Osteoblast (primary cell): ENCODE measurements at regions not wholly inside any gene's neighbourhood (a gene's known extent, or its start where the extent isn't known, plus 50 kb on each side); places are given as distances from the start of the nearest gene placed in this dataset.
"Not testable (repeated sequence)": the region's sequence is repeated elsewhere in the genome, so short reads cannot be mapped to it uniquely, and the experiment has no call there.

Source experiments
- DNase-seq: peaks from one replicate; pipeline ENCODE4 v3.0.0; 2011; ENCODE audit warnings: low spot score, mixed read lengths; ENCODE audit not compliant: insufficient read length; ENCODE audit errors: missing footprints
- H2AFZ ChIP-seq: 2 replicates; pipeline ENCODE4 v1.6.0; 2011; ENCODE audit warnings: mild to moderate bottlenecking, low read length
- H3K27ac ChIP-seq: 2 replicates; pipeline ENCODE4 v1.5.1; 2011; ENCODE audit warnings: mild to moderate bottlenecking, low read depth, low read length, moderate library complexity
- H3K27me3 ChIP-seq: 2 replicates; pipeline ENCODE4 v1.6.0; 2012; ENCODE audit warnings: mild to moderate bottlenecking, control low read depth, inconsistent platforms, low read length, moderate library complexity; ENCODE audit not compliant: insufficient read depth
- H3K36me3 ChIP-seq: 2 replicates; pipeline ENCODE4 v1.5.1; 2011; ENCODE audit warnings: mild to moderate bottlenecking, low read length, control low read depth, moderate library complexity; ENCODE audit not compliant: insufficient read depth
- H3K4me1 ChIP-seq: 2 replicates; pipeline ENCODE4 v1.5.1; 2011; ENCODE audit warnings: mild to moderate bottlenecking, low read length, control low read depth, moderate library complexity; ENCODE audit not compliant: insufficient read depth
- H3K4me2 ChIP-seq: 2 replicates; pipeline ENCODE4 v1.6.0; 2011; ENCODE audit warnings: mild to moderate bottlenecking, low read length; ENCODE audit not compliant: insufficient read depth
- H3K4me3 ChIP-seq: fragments of 200-600 bp; sonication (generic); 3 replicates; pipeline ENCODE4 v1.5.1; 2012; ENCODE audit warnings: mild to moderate bottlenecking, low read length, inconsistent platforms; ENCODE audit not compliant: insufficient read depth
- H3K79me2 ChIP-seq: 2 replicates; pipeline ENCODE4 v1.6.0; 2012; ENCODE audit warnings: mild to moderate bottlenecking, low read length, control low read depth, inconsistent platforms; ENCODE audit not compliant: insufficient read depth
- H3K9me3 ChIP-seq: 2 replicates; pipeline ENCODE4 v1.5.1; 2011; ENCODE audit warnings: low read depth, low read length, control low read depth
- H4K20me1 ChIP-seq: 2 replicates; pipeline ENCODE4 v1.6.0; 2012; ENCODE audit warnings: mild to moderate bottlenecking, low read length, control low read depth; ENCODE audit not compliant: insufficient read depth
- TF ChIP-seq, protein P1 (sequence below): IDR thresholded peaks from 2 replicates; pipeline ENCODE4 v1.5.1; 2011; ENCODE audit warnings: mild to moderate bottlenecking, low read depth, low read length, moderate library complexity; ENCODE audit errors: extremely low read depth

DNA sequence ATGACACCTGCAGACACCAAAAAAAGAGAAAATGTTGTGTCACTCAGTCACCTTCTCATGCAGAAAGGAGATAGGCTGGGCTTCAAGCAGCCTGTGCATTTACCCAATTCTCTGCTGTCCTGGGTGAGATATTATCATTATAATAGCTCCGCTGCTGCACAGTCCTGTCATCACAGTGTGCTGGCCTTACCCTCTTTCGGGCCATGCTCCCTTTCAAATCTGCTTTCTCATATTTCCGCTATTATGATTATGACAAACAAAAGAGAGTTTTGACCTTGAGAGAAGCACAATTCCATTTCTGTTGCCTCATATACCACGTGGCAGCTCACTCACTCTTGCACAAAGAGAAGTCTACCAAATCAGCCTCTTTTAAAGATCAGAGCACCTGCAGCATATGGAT is 1350.1 kb upstream of the ACO1 start:
- Histone ChIP-seq H3K4me1 (peaks cover 4% of the 10 kb centered on the region), H3K4me3 (no peak overlapping the region), H3K79me2 (no peaks in the 10 kb centered on the region), H3K27ac (no peak overlapping the region), H3K9me3 (no peaks in the 10 kb centered on the region), H3K36me3 (no peaks in the 10 kb centered on the region), H2AFZ (peak overlapping the region; percentile 38), H3K27me3 (no peaks in the 10 kb centered on the region), H4K20me1 (no peaks in the 10 kb centered on the region), H3K4me2 (no peak overlapping the region)
- TF ChIP-seq, protein P1, sequence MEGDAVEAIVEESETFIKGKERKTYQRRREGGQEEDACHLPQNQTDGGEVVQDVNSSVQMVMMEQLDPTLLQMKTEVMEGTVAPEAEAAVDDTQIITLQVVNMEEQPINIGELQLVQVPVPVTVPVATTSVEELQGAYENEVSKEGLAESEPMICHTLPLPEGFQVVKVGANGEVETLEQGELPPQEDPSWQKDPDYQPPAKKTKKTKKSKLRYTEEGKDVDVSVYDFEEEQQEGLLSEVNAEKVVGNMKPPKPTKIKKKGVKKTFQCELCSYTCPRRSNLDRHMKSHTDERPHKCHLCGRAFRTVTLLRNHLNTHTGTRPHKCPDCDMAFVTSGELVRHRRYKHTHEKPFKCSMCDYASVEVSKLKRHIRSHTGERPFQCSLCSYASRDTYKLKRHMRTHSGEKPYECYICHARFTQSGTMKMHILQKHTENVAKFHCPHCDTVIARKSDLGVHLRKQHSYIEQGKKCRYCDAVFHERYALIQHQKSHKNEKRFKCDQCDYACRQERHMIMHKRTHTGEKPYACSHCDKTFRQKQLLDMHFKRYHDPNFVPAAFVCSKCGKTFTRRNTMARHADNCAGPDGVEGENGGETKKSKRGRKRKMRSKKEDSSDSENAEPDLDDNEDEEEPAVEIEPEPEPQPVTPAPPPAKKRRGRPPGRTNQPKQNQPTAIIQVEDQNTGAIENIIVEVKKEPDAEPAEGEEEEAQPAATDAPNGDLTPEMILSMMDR = no peak
- no peak for DNase-seq

DNA sequence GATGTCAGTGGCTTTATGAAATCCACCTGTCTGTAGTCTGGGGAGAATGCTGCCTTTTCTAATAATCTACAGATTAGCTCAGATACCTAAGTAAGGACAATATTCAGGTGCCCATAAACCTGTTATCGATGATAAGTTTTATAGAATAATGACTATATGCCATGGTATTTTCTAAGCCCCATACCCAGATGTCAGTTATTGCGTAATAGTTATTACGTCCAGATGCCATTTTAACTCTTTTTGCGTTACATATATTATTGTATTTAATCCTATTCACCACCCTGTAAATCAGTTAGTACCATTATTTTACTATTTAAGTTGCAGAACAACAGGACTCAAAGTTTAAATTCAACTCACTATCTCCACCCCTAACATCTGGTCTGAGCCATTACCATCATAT is 1343.9 kb upstream of the ACO1 start:
- Histone ChIP-seq H3K4me2 (no peak overlapping the region), H2AFZ (no peak overlapping the region), H4K20me1 (no peaks in the 10 kb centered on the region), H3K4me1 (no peaks in the 10 kb centered on the region), H3K4me3 (no peak overlapping the region), H3K79me2 (no peaks in the 10 kb centered on the region), H3K36me3 (no peaks in the 10 kb centered on the region), H3K27me3 (no peaks in the 10 kb centered on the region), H3K9me3 (no peaks in the 10 kb centered on the region), H3K27ac (no peak overlapping the region)
- DNase-seq = no peak
- TF ChIP-seq, protein P1 = no peak

DNA sequence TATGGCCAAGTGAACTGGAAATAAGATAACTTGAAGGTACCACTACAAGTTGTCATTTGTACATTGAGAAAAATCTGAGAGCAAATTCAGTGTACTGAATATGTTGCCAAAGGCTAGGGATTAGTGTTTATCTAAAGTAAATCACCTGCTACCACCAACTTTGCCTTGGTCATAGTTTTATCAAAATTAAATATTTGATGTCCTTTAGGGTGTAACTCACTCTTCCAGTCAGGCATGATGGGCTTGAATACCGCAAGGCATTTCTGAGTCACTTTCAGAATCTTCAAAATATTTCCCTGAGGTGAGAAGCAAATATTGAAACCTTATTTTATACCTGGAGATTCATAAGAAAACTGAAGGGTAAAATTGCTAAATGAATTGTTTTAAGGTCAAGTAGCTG is 1338.6 kb upstream of the ACO1 start:
- H3K27me3 ChIP-seq = no peaks in the 10 kb centered on the region
- no peak overlapping the region for H3K4me3 ChIP-seq
- H3K4me2 ChIP-seq = no peak overlapping the region
- no peak overlapping the region for H3K27ac ChIP-seq
- no peaks in the 10 kb centered on the region for H4K20me1 ChIP-seq
- H3K79me2 ChIP-seq = no peaks in the 10 kb centered on the region
- H2AFZ ChIP-seq = no peak overlapping the region
- no peaks in the 10 kb centered on the region for H3K36me3 ChIP-seq
- no peak for DNase-seq
- TF ChIP-seq, protein P1 = no peak
- no peaks in the 10 kb centered on the region for H3K9me3 ChIP-seq
- H3K4me1 ChIP-seq = no peaks in the 10 kb centered on the region

DNA sequence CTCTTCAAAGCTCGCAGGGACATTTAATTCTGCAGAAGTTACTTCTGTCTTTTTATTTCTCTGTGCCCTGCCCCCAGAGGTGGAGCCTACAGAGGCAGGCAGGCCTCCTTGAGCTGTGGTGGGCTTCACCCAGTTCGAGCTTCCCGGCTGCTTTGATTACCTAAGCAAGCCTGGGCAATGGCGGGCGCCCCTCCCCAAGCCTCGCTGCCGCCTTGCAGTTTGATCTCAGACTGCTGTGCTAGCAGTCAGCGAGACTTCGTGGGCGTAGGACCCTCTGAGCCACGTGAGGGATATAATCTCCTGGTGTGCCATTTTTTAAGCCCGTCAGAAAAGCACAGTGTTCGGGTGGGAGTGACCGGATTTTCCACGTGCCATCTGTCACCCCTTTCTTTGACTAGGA is 1322.9 kb upstream of the ACO1 start:
- H3K27ac ChIP-seq, H3K4me1 ChIP-seq, H3K4me3 ChIP-seq, H2AFZ ChIP-seq, DNase-seq, H3K27me3 ChIP-seq, H3K79me2 ChIP-seq, H3K9me3 ChIP-seq, H3K36me3 ChIP-seq, H4K20me1 ChIP-seq, H3K4me2 ChIP-seq: not testable (repeated sequence)

DNA sequence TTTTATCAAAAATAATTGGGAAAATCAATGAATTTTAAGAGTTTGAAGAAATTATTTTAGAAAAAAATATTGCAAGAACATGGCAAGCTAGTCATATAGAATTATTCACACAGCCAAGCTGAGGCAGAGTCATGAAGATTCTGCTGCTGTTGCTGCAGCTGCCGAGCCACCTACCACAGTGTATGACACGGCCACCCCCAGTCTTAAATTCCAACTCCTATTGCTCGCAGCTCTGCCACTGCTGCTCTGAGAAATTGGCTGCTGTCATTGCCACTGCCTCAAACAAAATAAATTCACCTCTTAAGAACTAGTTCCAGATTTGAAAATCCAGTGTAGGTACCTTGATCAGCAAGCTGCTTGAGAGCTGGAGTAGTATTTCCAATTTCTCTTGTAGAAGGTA is 1318.8 kb upstream of the ACO1 start:
- Histone ChIP-seq H3K27me3 (no peaks in the 10 kb centered on the region), H3K4me3 (no peak overlapping the region), H2AFZ (no peak overlapping the region), H3K4me2 (no peak overlapping the region), H3K4me1 (no peaks in the 10 kb centered on the region), H3K9me3 (no peaks in the 10 kb centered on the region), H3K36me3 (no peaks in the 10 kb centered on the region), H3K79me2 (no peaks in the 10 kb centered on the region), H3K27ac (no peak overlapping the region), H4K20me1 (no peaks in the 10 kb centered on the region)
- TF ChIP-seq, protein P1 = no peak
- DNase-seq = no peak
